ENCODE measurements at regions not wholly inside any gene's neighbourhood (a gene's known extent, or its start where the extent isn't known, plus 50 kb on each side); places are given as distances from the start of the nearest gene placed in this dataset.

DNA sequence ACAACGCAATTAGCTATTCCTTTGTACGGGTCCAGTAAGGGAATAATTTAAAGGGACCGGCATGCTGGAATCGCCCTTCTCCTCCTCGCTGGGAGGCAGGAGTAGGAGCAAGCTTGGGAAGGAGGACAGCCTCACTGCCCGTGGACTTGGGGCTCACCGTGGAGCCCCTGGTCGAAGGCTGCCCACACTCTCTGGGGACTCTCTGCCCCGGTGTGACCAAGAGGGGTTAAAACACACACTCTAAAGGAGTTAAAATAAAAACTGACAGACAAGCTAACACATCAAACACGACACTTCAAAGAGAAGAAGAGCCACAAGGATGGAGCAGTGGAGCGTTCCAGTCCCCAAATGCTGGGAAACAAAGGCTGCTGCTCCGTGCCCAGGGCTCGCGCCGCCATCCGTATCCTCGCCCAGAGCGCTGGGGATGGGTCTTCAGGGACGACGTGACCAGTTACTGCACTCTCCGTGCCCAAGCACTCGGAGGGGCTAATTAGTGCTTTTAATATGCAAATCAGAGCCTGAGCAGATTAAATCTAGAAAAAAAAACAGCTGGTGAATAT is 123.3 kb downstream of the PAPOLA start (continued):
- TF ChIP-seq, protein P1, sequence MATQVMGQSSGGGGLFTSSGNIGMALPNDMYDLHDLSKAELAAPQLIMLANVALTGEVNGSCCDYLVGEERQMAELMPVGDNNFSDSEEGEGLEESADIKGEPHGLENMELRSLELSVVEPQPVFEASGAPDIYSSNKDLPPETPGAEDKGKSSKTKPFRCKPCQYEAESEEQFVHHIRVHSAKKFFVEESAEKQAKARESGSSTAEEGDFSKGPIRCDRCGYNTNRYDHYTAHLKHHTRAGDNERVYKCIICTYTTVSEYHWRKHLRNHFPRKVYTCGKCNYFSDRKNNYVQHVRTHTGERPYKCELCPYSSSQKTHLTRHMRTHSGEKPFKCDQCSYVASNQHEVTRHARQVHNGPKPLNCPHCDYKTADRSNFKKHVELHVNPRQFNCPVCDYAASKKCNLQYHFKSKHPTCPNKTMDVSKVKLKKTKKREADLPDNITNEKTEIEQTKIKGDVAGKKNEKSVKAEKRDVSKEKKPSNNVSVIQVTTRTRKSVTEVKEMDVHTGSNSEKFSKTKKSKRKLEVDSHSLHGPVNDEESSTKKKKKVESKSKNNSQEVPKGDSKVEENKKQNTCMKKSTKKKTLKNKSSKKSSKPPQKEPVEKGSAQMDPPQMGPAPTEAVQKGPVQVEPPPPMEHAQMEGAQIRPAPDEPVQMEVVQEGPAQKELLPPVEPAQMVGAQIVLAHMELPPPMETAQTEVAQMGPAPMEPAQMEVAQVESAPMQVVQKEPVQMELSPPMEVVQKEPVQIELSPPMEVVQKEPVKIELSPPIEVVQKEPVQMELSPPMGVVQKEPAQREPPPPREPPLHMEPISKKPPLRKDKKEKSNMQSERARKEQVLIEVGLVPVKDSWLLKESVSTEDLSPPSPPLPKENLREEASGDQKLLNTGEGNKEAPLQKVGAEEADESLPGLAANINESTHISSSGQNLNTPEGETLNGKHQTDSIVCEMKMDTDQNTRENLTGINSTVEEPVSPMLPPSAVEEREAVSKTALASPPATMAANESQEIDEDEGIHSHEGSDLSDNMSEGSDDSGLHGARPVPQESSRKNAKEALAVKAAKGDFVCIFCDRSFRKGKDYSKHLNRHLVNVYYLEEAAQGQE (IDR thresholded peaks at IDR 0.05; ENCODE audit: low read depth), result no peak
- TF ChIP-seq, protein P2, sequence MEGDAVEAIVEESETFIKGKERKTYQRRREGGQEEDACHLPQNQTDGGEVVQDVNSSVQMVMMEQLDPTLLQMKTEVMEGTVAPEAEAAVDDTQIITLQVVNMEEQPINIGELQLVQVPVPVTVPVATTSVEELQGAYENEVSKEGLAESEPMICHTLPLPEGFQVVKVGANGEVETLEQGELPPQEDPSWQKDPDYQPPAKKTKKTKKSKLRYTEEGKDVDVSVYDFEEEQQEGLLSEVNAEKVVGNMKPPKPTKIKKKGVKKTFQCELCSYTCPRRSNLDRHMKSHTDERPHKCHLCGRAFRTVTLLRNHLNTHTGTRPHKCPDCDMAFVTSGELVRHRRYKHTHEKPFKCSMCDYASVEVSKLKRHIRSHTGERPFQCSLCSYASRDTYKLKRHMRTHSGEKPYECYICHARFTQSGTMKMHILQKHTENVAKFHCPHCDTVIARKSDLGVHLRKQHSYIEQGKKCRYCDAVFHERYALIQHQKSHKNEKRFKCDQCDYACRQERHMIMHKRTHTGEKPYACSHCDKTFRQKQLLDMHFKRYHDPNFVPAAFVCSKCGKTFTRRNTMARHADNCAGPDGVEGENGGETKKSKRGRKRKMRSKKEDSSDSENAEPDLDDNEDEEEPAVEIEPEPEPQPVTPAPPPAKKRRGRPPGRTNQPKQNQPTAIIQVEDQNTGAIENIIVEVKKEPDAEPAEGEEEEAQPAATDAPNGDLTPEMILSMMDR (IDR thresholded peaks at IDR 0.05 in 2 of 3, conservative IDR thresholded peaks at IDR 0.05 in 1 of 3; ENCODE audit: borderline replicate concordance in 1 of 3, insufficient read depth in 1 of 3, low read depth in 2 of 3, low read length in 2 of 3), result no peak
- TF ChIP-seq YY1 (IDR thresholded peaks at IDR 0.05; ENCODE audit: extremely low read depth, insufficient replicate concordance, low read depth, low read length), result no peak
- TF ChIP-seq POLR2A (IDR thresholded peaks at IDR 0.05; ENCODE audit: borderline replicate concordance, extremely low read depth, insufficient read depth, insufficient read length), result no peak
- TF ChIP-seq POLR2AphosphoS5 (IDR thresholded peaks at IDR 0.05; ENCODE audit: low read depth, low read length), result no peak
- TF ChIP-seq SRF (IDR thresholded peaks at IDR 0.05; ENCODE audit: low read depth), result no peak

DNA sequence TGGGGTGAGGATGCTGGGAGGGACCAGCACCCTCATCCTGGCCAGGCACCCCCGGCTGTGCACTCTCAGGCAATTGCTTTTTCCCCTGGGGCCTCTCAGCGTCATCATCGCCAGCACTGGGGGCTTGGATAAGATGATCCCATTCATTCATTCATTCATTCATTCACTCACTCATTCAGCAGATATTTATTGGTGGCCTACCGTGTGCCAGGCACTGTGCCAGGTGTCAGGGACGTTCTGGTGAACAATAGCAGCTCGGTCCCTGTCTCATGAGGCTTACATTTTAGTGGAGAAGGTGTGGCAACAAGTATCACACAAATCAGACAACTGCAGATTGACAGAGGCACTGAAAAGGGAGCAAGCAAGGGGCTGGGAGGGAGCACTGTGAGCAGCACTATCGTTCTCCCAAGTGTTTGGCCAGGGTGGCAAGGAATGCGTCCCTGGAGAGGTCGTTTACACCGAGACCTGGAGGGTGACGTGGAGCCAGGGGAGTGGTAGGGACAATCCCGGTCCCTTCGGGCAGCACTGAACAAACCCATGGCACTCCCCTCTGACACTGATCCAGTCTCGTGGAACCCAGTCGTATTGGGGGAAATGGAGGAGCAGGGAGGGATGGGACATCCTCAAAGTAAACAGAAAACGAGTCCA is 124.1 kb downstream of the PAPOLA start:
- DNase-seq (ENCODE audit: low read depth, low spot score) (no peak), ATAC-seq (no peak)
- Histone ChIP-seq H3K9ac (ENCODE audit: low read length) (no peak overlapping the region), H3K4me3 (replicated peaks in 1 of 2; ENCODE audit: low read depth in 1 of 2, low read length in 2 of 2) (no peak overlapping the region), H3K9me3 (ENCODE audit: control insufficient read depth in 1 of 2, insufficient read depth in 1 of 2, low read depth in 1 of 2, low read length in 2 of 2) (no peaks in the 10 kb centered on the region), H2AFZ (ENCODE audit: low read depth, low read length, poor library complexity, severe bottlenecking) (no peak overlapping the region), H3K4me1 (ENCODE audit: control insufficient read depth in 1 of 2, insufficient read depth in 2 of 2, low read length in 2 of 2) (no peaks in the 10 kb centered on the region), H3K79me2 (ENCODE audit: insufficient read depth, low read length) (no peaks in the 10 kb centered on the region), H3K27me3 (ENCODE audit: insufficient read depth, low read length) (peaks cover 12% of the 10 kb centered on the region; the same call in 1 of the 2 replicates), H3K27ac (ENCODE audit: low read depth, low read length) (no peak overlapping the region), H3K9me2 (ENCODE audit: insufficient read depth) (no peaks in the 10 kb centered on the region), H3K4me2 (ENCODE audit: low read length) (no peak overlapping the region), H3K36me3 (ENCODE audit: control insufficient read depth in 1 of 2, insufficient read depth in 2 of 2, low read length in 2 of 2) (no peaks in the 10 kb centered on the region), H4K20me1 (ENCODE audit: insufficient read depth) (no peaks in the 10 kb centered on the region)
- no TSS peak for BruUV-seq (replicated peaks)
- POLR2A ChIA-PET, result no interaction called here
- CTCF ChIA-PET, result no interaction called here
- intact Hi-C loops (cut with micrococcal nuclease), result no loop called here
- RAD21 ChIA-PET (ENCODE audit: low non-redundant PET in 1 of 2, low total read pairs in 2 of 2, uncharacterized antibody in 2 of 2, unreplicated experiment in 2 of 2), result no interaction called here
- TF ChIP-seq TCF7L2 (IDR thresholded peaks at IDR 0.05; ENCODE audit: borderline replicate concordance, extremely low read depth, insufficient read depth, insufficient read length) (no peak), SIN3A (IDR thresholded peaks at IDR 0.05; ENCODE audit: low read depth) (no peak), ZNF274 (IDR thresholded peaks at IDR 0.05; ENCODE audit: low read depth, low read length) (no peak), ELF1 (IDR thresholded peaks at IDR 0.05; ENCODE audit: borderline replicate concordance, low read depth) (no peak), POLR2AphosphoS5 (IDR thresholded peaks at IDR 0.05; ENCODE audit: low read depth, low read length) (no peak), EZH2 (IDR thresholded peaks at IDR 0.05) (no peak), EZH2phosphoT487 (IDR thresholded peaks at IDR 0.05; ENCODE audit: borderline replicate concordance) (no peak), SP1 (IDR thresholded peaks at IDR 0.05; ENCODE audit: low read depth) (no peak), JUND (IDR thresholded peaks at IDR 0.05) (no peak)
- TF ChIP-seq, protein P3, sequence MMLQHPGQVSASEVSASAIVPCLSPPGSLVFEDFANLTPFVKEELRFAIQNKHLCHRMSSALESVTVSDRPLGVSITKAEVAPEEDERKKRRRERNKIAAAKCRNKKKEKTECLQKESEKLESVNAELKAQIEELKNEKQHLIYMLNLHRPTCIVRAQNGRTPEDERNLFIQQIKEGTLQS (IDR thresholded peaks at IDR 0.05), result no peak
- TF ChIP-seq, protein P4, sequence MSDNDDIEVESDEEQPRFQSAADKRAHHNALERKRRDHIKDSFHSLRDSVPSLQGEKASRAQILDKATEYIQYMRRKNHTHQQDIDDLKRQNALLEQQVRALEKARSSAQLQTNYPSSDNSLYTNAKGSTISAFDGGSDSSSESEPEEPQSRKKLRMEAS (IDR thresholded peaks at IDR 0.05), result no peak
- TF ChIP-seq, protein P2 (IDR thresholded peaks at IDR 0.05 in 2 of 3, conservative IDR thresholded peaks at IDR 0.05 in 1 of 3; ENCODE audit: borderline replicate concordance in 1 of 3, insufficient read depth in 1 of 3, low read depth in 2 of 3, low read length in 2 of 3), result no peak
